ENCODE measurements at regions not wholly inside any gene's neighbourhood (a gene's known extent, or its start where the extent isn't known, plus 50 kb on each side); places are given as distances from the start of the nearest gene placed in this dataset.

GRCh38 chr22:47854251-47854650, 1091.8 kb downstream of the TBC1D22A start:
- TF ChIP-seq POLR2AphosphoS5 (IDR thresholded peaks at IDR 0.05; ENCODE audit: low read depth) (no peak), CTCF (IDR thresholded peaks at IDR 0.05; ENCODE audit: insufficient read depth, low read length) (no peak), GABPA (IDR thresholded peaks at IDR 0.05; ENCODE audit: low read depth) (no peak), SPI1 (IDR thresholded peaks at IDR 0.05; ENCODE audit: borderline replicate concordance, low read depth) (no peak), REST (IDR thresholded peaks at IDR 0.05; ENCODE audit: insufficient replicate concordance, low read depth) (no peak)

Measured in HL-60 (cell line).